ENCODE measurements at regions not wholly inside any gene's neighbourhood (a gene's known extent, or its start where the extent isn't known, plus 50 kb on each side); places are given as distances from the start of the nearest gene placed in this dataset.
A peak's percentile ranks its signal among the peaks of the same experiment; 100 is the strongest.

- DNase-seq (ENCODE audit: low read depth), result peak; percentile 80
These were observed 157.3 kb downstream of the ZNF281 start for GRCh38 chr1:200252531-200252930.

GRCh38 chr1:200250469-200250868 is 159.4 kb downstream of the ZNF281 start:
- no peak for DNase-seq (ENCODE audit: low read depth)

GRCh38 chr1:200248541-200248940 is 161.3 kb downstream of the ZNF281 start:
- DNase-seq (ENCODE audit: low read depth), result no peak

GRCh38 chr1:200247518-200247917 is 162.3 kb downstream of the ZNF281 start:
- DNase-seq (ENCODE audit: low read depth), result no peak

GRCh38 chr1:200245473-200245872 is 164.4 kb downstream of the ZNF281 start:
- DNase-seq (ENCODE audit: low read depth), result peak; percentile 75

GRCh38 chr1:200243042-200243437 is 166.8 kb downstream of the ZNF281 start:
- peak; percentile 50 for DNase-seq (ENCODE audit: low read depth)

GRCh38 chr1:200242110-200243041 is 167.5 kb downstream of the ZNF281 start:
- peak; percentile 25 for DNase-seq (ENCODE audit: low read depth)

- no peak for DNase-seq (ENCODE audit: low read depth)
These were observed 169.2 kb downstream of the ZNF281 start for GRCh38 chr1:200240656-200241055.

GRCh38 chr1:200238311-200238710 is 171.5 kb downstream of the ZNF281 start:
- peak; percentile 34 for DNase-seq (ENCODE audit: low read depth)

- no peak for DNase-seq (ENCODE audit: low read depth)
These were observed 172.8 kb downstream of the ZNF281 start for GRCh38 chr1:200237066-200237465.

GRCh38 chr1:200234938-200235337 is 174.9 kb downstream of the ZNF281 start:
- DNase-seq (ENCODE audit: low read depth), result no peak

- peak; percentile 94 for DNase-seq (ENCODE audit: low read depth)
These were observed 176.4 kb downstream of the ZNF281 start for GRCh38 chr1:200233393-200233792.

- peak; percentile 93 for DNase-seq (ENCODE audit: low read depth)
These were observed 178.0 kb downstream of the ZNF281 start for GRCh38 chr1:200231787-200232231.

GRCh38 chr1:200230671-200231070 is 179.2 kb downstream of the ZNF281 start:
- peak; percentile 29 for DNase-seq (ENCODE audit: low read depth)

- DNase-seq (ENCODE audit: low read depth), result peak; percentile 83
These were observed 181.3 kb downstream of the ZNF281 start for GRCh38 chr1:200228486-200228885.

- peak; percentile 29 for DNase-seq (ENCODE audit: low read depth)
These were observed 181.8 kb downstream of the ZNF281 start for GRCh38 chr1:200228081-200228480.
